Sigmoid colon (tissue), 3 donors: ENCODE measurements at regions not wholly inside any gene's neighbourhood (a gene's known extent, or its start where the extent isn't known, plus 50 kb on each side); places are given as distances from the start of the nearest gene placed in this dataset.

Experiments
- CTCF ChIP-seq, 4 experiments: fragments of 450-650 bp in 3 of 4; fragments of 200-600 bp in 1 of 4; IDR thresholded peaks; one replicate each; pipeline ENCODE4 v1.5.1; 2016 to 2019; ENCODE audit warnings: antibody characterized with exemption in 4 of 4, mild to moderate bottlenecking in 3 of 4, moderate library complexity in 2 of 4
- POLR2A ChIP-seq, 2 donors: fragments of 450-650 bp; IDR thresholded peaks; one replicate each; pipeline ENCODE4 v1.6.1; 2016; ENCODE audit warnings: antibody characterized with exemption in 2 of 2, mild to moderate bottlenecking in 2 of 2, moderate library complexity in 2 of 2

DNA sequence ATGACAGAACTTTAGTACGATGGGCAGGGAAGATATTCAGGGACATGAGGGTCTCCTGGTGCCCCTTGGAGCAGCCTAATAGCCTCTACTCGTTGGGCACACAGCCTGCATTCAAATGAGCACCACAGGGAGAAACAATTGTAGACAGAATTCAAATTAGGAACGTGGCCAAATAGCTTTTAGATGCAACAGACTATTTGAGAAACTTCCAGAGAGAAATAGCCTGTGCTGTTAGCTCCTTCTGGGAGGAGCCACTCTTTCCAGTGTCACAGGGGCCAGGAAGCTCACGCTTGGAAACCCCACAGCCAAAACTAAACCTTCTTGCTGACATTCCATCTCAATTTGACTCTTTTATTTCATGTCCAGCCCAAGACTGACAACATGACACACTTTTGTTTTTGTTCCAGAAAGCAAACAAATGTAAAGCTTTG, 114.5 kb downstream of the RPAP3 start:
- TF ChIP-seq CTCF (IDR thresholded peaks at IDR 0.05) (no peak), POLR2A (IDR thresholded peaks at IDR 0.05) (no peak)
